Muscle layer of duodenum (tissue), 2 donors: ENCODE measurements at regions not wholly inside any gene's neighbourhood (a gene's known extent, or its start where the extent isn't known, plus 50 kb on each side); places are given as distances from the start of the nearest gene placed in this dataset.

Experiments
- H3K27ac ChIP-seq: one replicate; pipeline ENCODE4 v1.7.0; 2013; ENCODE audit warnings: mild to moderate bottlenecking, low read length
- H3K27me3 ChIP-seq: one replicate; pipeline ENCODE4 v1.7.0; 2013; ENCODE audit warnings: low read depth, mild to moderate bottlenecking, control low read depth, low read length
- H3K36me3 ChIP-seq, 2 donors: one replicate each; pipeline ENCODE4 v1.7.0; 2013; ENCODE audit warnings: low read length in 2 of 2, control low read depth in 1 of 2, mild to moderate bottlenecking in 1 of 2; ENCODE audit not compliant: insufficient read depth in 2 of 2, control insufficient read depth in 1 of 2
- H3K4me1 ChIP-seq, 2 donors: one replicate each; pipeline ENCODE4 v1.7.0; 2013; ENCODE audit warnings: low read length in 2 of 2, mild to moderate bottlenecking in 2 of 2, control low read depth in 1 of 2, moderate library complexity in 1 of 2; ENCODE audit not compliant: insufficient read depth in 2 of 2, control insufficient read depth in 1 of 2
- H3K4me3 ChIP-seq, 2 donors: one replicate each; pipeline ENCODE4 v1.7.0; 2013; ENCODE audit warnings: low read length in 2 of 2, low read depth in 1 of 2, mild to moderate bottlenecking in 1 of 2
- H3K9me3 ChIP-seq, 2 donors: one replicate each; pipeline ENCODE4 v1.7.0; 2013; ENCODE audit warnings: low read length in 2 of 2, control low read depth in 1 of 2, mild to moderate bottlenecking in 1 of 2; ENCODE audit not compliant: control insufficient read depth in 1 of 2
- donor health status: healthy.

DNA sequence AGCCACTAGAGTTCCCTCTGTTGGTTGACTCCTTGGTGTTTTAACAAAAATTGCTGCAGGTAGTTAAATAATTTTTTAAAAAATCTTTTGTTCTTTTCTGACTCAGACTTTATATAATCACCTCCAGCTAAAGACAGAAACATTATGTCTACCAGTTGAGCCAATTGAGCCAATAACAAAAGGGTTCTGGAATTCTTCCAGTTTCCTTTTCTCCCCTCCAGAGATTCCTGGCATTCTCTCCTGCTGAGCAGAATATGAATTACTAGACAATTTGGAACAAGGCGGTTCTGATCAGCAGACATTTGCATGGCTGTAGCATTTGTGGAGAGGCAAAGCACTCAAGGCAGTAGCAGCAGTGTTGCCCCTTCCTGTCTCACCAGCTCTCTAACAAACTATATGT, 144.0 kb upstream of the SLC35B3 start:
- H3K4me3 ChIP-seq: no peak overlapping the region
- no peak overlapping the region for H3K27ac ChIP-seq
- peaks cover 0 to 3% of the 10 kb centered on the region in 2 donors for H3K9me3 ChIP-seq
- no peaks in the 10 kb centered on the region for H3K4me1 ChIP-seq
- no peaks in the 10 kb centered on the region for H3K36me3 ChIP-seq
- H3K27me3 ChIP-seq: no peaks in the 10 kb centered on the region

DNA sequence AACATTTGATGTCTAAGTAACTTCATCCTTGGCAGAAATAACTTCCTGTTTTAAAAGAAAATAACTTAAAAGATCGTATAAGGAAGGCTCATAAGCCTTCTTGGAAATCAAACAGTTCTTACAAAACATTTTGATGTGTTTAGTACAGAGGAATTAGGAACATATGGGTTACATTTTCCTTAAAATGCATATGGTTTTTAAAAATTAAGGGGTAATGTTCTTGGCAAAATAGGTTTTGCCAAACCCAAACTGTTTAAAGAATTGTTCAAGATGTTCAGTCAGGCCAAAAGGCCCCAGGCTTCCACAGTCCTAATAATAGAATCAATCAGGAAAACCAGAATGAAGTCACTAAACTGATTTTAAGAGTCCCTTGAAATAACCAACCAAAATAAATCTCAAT, 142.7 kb upstream of the SLC35B3 start:
- Histone ChIP-seq H3K9me3 (no peaks in the 10 kb centered on the region), H3K4me1 (no peaks in the 10 kb centered on the region), H3K4me3 (no peak overlapping the region), H3K27ac (no peak overlapping the region), H3K27me3 (no peaks in the 10 kb centered on the region), H3K36me3 (no peaks in the 10 kb centered on the region)

DNA sequence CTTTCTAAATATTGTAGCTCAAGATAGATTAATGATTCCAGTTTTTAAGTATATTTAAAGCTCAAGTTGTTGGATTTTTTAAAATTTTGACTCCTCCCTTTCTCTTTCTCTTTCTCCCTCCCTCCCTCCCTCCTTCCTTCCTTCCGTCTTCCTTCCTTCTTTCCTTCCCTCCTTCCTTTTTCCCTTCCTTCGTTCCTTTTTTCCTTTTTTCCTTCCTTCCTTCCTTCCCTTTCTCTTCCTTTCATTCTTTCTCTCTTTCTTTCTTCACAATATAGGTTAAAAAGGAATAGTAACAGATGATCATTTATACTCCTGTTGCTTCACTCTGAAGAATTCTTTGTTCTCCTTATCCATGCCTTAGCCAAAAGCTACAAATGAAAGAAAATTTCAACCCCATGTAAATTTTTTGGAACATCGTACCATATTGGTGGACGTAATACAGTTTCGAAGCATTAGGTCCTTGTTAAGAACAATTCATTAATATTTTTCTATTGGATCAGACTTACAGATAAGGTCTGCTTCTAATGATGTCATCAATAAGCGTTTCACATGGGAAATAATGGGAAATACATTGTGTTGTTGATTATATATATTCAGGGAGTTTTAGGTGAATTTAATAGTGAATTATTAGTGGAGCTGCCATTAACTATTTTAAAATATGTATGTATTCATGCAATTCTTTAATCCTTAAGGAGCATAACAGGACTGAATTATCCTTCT, 139.6 kb upstream of the SLC35B3 start:
- no peak overlapping the region for H3K27ac ChIP-seq
- no peak overlapping the region for H3K4me3 ChIP-seq
- no peaks in the 10 kb centered on the region for H3K27me3 ChIP-seq
- no peaks in the 10 kb centered on the region for H3K4me1 ChIP-seq
- no peaks in the 10 kb centered on the region for H3K36me3 ChIP-seq
- no peaks in the 10 kb centered on the region for H3K9me3 ChIP-seq

DNA sequence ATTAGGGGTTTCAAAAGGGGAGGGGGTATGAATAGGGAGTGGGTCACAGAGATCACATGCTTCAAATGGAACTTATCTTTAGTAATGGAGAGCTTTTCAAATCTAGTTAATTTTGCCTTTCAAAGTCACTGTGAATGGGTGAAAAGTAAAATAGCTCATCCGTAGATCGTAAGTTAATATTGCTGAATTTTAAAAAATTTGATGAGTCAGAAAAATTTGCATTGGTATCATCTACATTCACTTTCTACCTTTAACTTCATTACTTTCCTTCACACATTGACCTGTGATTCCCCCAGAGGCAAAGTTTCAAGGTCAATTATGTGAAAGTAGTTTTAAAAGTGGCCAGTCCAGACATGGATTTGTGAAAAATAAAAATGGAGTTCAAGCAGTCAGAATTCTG, 139.0 kb upstream of the SLC35B3 start:
- H3K4me1 ChIP-seq: no peaks in the 10 kb centered on the region

DNA sequence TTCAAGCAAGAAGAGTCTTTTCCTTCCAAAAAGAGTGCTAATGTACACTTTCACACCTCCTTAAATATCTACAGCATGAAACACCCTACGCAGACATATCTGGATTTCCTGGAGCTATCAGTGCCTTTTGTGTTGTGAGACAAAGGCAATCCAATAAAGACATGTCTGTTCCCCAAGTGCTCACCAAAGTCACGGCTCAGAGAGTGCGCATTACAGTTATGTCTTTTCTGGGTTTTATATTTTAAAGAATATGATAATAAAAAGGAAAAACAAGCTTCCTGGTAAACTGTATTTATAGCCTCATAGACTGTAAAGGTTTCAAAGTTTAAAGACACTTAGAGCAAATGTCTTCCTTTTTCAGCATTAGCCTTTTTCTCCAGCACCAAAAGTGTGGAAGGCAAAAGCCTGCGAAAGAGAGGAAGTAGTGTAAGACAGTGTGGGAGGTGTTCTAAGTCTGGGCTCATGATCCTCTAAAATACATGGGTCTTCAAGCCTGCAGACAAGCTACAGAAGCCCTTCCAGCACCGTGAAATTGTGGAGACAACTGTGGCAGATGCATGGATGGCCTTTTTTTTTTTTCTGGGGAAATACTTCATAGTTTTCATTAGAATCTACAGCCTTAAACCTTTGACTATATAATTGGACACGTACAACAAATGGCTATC, 135.0 kb upstream of the SLC35B3 start:
- Histone ChIP-seq H3K4me3 (no peak overlapping the region), H3K27ac (no peak overlapping the region), H3K4me1 (no peaks in the 10 kb centered on the region), H3K9me3 (no peaks in the 10 kb centered on the region), H3K27me3 (no peaks in the 10 kb centered on the region), H3K36me3 (no peaks in the 10 kb centered on the region)

More for the DNA sequence above, 139.0 kb upstream of the SLC35B3 start:
- no peaks in the 10 kb centered on the region for H3K27me3 ChIP-seq
- H3K4me3 ChIP-seq: no peak overlapping the region
- H3K9me3 ChIP-seq: no peaks in the 10 kb centered on the region
- H3K36me3 ChIP-seq: no peaks in the 10 kb centered on the region
- H3K27ac ChIP-seq: no peak overlapping the region

DNA sequence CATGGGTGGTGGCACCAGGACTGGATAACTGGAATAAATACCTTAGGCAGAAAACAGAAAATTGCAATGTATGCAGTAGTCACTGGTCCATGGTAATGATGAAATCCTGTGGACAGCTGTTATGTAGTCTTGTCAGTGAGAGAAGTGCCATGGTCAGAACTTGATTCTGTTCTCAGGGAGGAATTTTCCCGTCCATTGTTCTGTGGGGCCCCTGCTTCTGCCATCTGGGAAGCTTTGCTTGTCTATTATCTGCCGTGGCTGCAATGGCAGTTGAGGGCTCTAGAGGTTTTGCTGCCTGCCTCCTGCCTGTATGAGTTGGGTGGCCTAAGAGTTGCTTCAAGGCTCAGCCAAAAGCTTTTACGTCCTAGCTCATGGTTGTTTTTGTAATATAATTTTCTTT, 126.8 kb upstream of the SLC35B3 start:
- Histone ChIP-seq H3K27ac (no peak overlapping the region), H3K9me3 (no peaks in the 10 kb centered on the region), H3K4me1 (no peaks in the 10 kb centered on the region), H3K27me3 (no peaks in the 10 kb centered on the region), H3K4me3 (no peak overlapping the region), H3K36me3 (no peaks in the 10 kb centered on the region)

DNA sequence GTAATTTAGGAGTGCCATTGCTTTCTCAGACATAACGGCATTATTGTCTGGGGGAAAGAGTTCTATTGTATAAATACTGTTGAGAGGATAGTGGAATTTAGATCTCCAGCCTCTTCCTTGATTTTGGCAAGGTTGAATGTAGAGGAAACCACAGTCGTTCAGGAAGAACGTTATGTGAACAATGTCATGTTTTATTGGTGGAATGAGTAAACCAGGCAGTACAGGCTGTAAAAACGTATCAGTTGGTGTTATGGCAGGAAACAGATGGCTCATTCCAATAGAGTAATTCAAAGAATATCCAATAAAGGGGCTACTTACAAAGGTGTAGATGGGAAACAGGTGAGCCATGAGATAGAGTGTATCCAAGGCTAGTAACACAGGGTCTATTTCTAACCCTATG, 123.6 kb upstream of the SLC35B3 start:
- H3K27ac ChIP-seq: no peak overlapping the region
- no peaks in the 10 kb centered on the region for H3K27me3 ChIP-seq
- no peak overlapping the region for H3K4me3 ChIP-seq
- H3K4me1 ChIP-seq: no peaks in the 10 kb centered on the region
- H3K36me3 ChIP-seq: no peaks in the 10 kb centered on the region
- no peaks in the 10 kb centered on the region for H3K9me3 ChIP-seq

DNA sequence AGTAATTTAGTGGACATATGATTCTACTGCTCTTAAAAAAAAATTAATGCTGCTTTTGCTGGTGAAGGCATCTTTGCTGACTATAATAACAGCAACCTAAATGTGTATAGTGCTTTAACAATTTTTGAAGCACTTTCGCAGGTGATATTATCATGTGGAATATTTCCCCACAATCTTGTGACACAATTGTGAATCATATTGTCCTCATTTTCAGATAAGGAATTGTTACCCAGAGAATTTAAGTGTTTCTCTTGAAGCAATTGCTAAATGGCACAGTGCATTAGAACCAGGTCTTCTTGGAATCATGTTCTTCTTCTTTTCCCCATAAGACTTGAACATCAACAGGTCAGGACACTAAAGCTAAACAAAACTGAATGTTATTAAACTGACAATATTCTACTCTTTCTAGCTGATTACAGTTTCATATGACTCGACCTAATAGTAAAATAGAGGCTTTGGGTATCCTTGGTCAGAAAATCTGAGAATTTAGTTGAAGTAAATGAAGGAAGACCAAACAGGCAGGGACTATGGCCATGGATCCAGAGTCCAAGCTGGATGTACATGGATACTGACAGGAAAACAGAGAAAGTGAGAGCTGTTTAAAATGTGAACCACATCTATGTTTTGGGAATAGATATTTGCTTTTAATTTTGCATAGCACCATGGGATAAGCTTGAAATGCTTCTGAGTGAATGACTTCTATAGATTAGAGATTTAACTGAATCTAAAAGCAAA, 121.8 kb upstream of the SLC35B3 start:
- H3K27ac ChIP-seq: no peak overlapping the region
- no peaks in the 10 kb centered on the region for H3K4me1 ChIP-seq
- H3K4me3 ChIP-seq: no peak overlapping the region
- H3K36me3 ChIP-seq: no peaks in the 10 kb centered on the region
- H3K27me3 ChIP-seq: no peaks in the 10 kb centered on the region
- no peaks in the 10 kb centered on the region for H3K9me3 ChIP-seq

DNA sequence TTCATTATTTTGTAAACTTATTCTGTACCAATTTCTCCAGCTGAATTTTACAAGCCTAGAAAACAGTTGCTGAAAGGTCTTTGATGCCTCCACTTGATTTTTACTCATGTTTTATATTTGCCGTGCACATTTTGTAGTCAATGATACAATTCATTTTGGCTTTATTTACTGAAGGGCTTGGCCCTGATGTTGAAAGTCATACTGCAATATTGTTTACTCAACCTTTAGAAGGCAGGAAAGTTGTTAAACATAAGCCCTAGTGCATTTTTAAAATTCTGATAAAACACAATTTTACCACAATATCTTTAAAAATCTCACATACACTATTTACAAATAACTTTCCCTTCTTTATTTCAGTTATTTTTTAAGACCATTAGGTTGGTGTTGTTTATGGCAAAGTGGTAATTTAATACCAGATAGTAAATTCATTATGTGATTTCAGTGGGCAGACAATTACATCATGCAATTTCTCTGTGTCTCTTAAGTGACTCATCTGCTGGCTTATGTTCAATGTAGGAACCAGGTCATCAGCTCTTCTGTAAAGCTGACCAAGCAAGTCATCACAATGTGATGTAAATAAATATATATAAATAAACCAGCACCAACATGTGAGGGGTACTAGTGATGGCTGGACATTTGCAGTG, 121.1 kb upstream of the SLC35B3 start:
- no peak overlapping the region for H3K27ac ChIP-seq
- no peaks in the 10 kb centered on the region for H3K9me3 ChIP-seq
- H3K36me3 ChIP-seq: no peaks in the 10 kb centered on the region
- no peaks in the 10 kb centered on the region for H3K4me1 ChIP-seq
- H3K27me3 ChIP-seq: no peaks in the 10 kb centered on the region
- H3K4me3 ChIP-seq: no peak overlapping the region

DNA sequence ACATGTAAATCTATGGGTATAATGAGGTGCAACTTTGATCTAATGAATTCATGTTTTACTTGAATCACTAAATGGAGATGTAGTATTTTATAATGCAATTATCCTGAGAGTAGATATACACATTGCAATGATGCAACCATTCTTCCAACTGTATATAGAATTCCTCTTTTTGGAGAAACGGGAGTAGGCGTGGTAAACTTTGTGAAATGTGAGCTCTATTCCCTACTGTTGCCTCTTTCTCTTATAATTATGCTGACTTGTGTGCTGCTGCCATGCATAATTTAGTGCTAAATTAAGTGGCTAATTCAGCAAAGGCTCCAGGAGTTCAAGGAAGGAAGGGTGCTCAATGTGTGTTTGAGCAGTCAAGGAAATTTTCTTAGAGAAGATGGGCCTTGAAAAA, 116.6 kb upstream of the SLC35B3 start:
- Histone ChIP-seq H3K27ac (no peak overlapping the region), H3K36me3 (no peaks in the 10 kb centered on the region), H3K27me3 (no peaks in the 10 kb centered on the region), H3K9me3 (no peaks in the 10 kb centered on the region), H3K4me1 (no peaks in the 10 kb centered on the region), H3K4me3 (no peak overlapping the region)

DNA sequence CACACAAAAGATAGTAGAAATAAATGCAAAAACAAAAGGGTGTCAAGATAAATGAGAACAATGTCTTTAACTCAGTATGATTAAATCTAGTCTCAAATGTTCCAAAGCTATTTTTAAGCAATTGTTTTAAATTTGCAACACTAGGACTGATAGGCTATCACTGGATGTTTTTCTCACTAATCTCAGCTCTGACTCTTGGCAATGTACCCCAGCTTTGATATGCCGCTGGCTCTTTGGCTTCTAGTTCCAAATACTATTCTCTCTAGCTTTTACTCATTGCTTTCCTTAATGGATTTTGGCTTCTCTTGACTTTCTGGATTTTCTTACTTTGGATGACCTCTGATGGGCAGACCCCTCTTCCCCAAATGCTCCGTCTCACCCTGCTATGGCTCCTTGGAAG, 116.0 kb upstream of the SLC35B3 start:
- Histone ChIP-seq H3K4me1 (no peaks in the 10 kb centered on the region), H3K4me3 (no peak overlapping the region), H3K27ac (no peak overlapping the region)

More for the DNA sequence above, 116.0 kb upstream of the SLC35B3 start:
- no peaks in the 10 kb centered on the region for H3K9me3 ChIP-seq
- H3K27me3 ChIP-seq: no peaks in the 10 kb centered on the region
- H3K36me3 ChIP-seq: no peaks in the 10 kb centered on the region
